ENCODE measurements at regions not wholly inside any gene's neighbourhood (a gene's known extent, or its start where the extent isn't known, plus 50 kb on each side); places are given as distances from the start of the nearest gene placed in this dataset.

DNA sequence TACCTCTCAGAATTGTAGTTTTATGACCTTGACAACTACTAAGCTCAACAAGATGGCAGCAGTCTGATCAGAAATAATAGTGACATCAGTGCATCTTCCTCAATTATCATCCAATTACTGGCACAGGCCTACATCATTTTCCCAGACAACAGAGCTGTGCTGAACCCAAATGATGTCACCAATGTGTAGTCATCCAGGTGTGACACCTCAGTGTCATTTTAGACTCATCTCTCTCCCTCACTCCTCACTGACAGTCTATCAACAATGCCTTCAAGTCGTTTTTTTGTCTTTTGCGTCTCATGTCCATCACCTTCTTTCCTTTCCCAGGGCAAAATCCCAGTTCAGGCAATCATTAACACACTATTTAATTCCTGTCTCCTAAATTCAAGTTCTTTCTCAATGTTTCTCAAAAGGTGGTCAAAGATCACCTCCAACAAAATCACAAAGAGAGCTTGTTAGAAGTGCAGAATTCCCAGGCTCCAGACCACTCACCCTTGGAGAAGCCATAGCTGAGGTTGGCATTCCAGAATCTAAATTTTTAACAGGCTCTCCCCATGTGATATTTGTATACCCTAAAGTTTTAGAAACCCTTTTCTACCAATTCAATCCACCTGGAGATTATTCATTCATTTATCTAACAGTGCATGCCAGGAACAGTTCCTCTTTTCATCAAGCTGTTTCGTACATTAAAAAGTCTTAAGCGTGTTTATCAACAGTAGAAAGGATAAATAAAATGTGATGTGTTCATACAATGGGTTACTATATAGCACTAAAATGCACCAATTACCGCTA is 125.3 kb upstream of the KLF7 start:
- H3K79me2 ChIP-seq (ENCODE audit: insufficient read depth, low read length), result no peaks in the 10 kb centered on the region
- H3K9me3 ChIP-seq (ENCODE audit: control insufficient read depth in 1 of 2, insufficient read depth in 1 of 2, low read depth in 1 of 2, low read length in 2 of 2), result no peaks in the 10 kb centered on the region
- no peak overlapping the region for H3K4me3 ChIP-seq (replicated peaks in 1 of 2; ENCODE audit: low read depth in 1 of 2, low read length in 2 of 2)
- ChIA-PET CTCF (no interaction called here), RAD21 (ENCODE audit: low non-redundant PET in 1 of 2, low total read pairs in 2 of 2, uncharacterized antibody in 2 of 2, unreplicated experiment in 2 of 2) (no interaction called here), POLR2A (no interaction called here)
- no peak overlapping the region for H3K4me2 ChIP-seq (ENCODE audit: low read length)
- TF ChIP-seq RAD21 (IDR thresholded peaks at IDR 0.05; ENCODE audit: low read depth) (no peak), EZH2 (IDR thresholded peaks at IDR 0.05) (no peak), EGR1 (IDR thresholded peaks at IDR 0.05; ENCODE audit: low read depth) (no peak), JUND (IDR thresholded peaks at IDR 0.05) (no peak), TCF7L2 (IDR thresholded peaks at IDR 0.05; ENCODE audit: borderline replicate concordance, extremely low read depth, insufficient read depth, insufficient read length) (no peak), POLR2AphosphoS5 (IDR thresholded peaks at IDR 0.05; ENCODE audit: low read depth, low read length) (no peak), POLR2A (IDR thresholded peaks at IDR 0.05; ENCODE audit: borderline replicate concordance, extremely low read depth, insufficient read depth, insufficient read length) (no peak), SRF (IDR thresholded peaks at IDR 0.05; ENCODE audit: low read depth) (no peak), CBX3 (IDR thresholded peaks at IDR 0.05; ENCODE audit: low read depth) (no peak), CEBPB (IDR thresholded peaks at IDR 0.05; ENCODE audit: low read depth) (no peak), ZNF274 (IDR thresholded peaks at IDR 0.05; ENCODE audit: low read depth, low read length) (no peak), SIN3A (IDR thresholded peaks at IDR 0.05; ENCODE audit: low read depth) (no peak), SP1 (IDR thresholded peaks at IDR 0.05; ENCODE audit: low read depth) (no peak), FOSL1 (IDR thresholded peaks at IDR 0.05; ENCODE audit: low read depth) (no peak)
- TF ChIP-seq, protein P1, sequence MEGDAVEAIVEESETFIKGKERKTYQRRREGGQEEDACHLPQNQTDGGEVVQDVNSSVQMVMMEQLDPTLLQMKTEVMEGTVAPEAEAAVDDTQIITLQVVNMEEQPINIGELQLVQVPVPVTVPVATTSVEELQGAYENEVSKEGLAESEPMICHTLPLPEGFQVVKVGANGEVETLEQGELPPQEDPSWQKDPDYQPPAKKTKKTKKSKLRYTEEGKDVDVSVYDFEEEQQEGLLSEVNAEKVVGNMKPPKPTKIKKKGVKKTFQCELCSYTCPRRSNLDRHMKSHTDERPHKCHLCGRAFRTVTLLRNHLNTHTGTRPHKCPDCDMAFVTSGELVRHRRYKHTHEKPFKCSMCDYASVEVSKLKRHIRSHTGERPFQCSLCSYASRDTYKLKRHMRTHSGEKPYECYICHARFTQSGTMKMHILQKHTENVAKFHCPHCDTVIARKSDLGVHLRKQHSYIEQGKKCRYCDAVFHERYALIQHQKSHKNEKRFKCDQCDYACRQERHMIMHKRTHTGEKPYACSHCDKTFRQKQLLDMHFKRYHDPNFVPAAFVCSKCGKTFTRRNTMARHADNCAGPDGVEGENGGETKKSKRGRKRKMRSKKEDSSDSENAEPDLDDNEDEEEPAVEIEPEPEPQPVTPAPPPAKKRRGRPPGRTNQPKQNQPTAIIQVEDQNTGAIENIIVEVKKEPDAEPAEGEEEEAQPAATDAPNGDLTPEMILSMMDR (IDR thresholded peaks at IDR 0.05 in 2 of 3, conservative IDR thresholded peaks at IDR 0.05 in 1 of 3; ENCODE audit: borderline replicate concordance in 1 of 3, insufficient read depth in 1 of 3, low read depth in 2 of 3, low read length in 2 of 3), result no peak
- TF ChIP-seq, protein P2, sequence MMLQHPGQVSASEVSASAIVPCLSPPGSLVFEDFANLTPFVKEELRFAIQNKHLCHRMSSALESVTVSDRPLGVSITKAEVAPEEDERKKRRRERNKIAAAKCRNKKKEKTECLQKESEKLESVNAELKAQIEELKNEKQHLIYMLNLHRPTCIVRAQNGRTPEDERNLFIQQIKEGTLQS (IDR thresholded peaks at IDR 0.05), result no peak
- TF ChIP-seq, protein P3, sequence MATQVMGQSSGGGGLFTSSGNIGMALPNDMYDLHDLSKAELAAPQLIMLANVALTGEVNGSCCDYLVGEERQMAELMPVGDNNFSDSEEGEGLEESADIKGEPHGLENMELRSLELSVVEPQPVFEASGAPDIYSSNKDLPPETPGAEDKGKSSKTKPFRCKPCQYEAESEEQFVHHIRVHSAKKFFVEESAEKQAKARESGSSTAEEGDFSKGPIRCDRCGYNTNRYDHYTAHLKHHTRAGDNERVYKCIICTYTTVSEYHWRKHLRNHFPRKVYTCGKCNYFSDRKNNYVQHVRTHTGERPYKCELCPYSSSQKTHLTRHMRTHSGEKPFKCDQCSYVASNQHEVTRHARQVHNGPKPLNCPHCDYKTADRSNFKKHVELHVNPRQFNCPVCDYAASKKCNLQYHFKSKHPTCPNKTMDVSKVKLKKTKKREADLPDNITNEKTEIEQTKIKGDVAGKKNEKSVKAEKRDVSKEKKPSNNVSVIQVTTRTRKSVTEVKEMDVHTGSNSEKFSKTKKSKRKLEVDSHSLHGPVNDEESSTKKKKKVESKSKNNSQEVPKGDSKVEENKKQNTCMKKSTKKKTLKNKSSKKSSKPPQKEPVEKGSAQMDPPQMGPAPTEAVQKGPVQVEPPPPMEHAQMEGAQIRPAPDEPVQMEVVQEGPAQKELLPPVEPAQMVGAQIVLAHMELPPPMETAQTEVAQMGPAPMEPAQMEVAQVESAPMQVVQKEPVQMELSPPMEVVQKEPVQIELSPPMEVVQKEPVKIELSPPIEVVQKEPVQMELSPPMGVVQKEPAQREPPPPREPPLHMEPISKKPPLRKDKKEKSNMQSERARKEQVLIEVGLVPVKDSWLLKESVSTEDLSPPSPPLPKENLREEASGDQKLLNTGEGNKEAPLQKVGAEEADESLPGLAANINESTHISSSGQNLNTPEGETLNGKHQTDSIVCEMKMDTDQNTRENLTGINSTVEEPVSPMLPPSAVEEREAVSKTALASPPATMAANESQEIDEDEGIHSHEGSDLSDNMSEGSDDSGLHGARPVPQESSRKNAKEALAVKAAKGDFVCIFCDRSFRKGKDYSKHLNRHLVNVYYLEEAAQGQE (IDR thresholded peaks at IDR 0.05; ENCODE audit: low read depth), result no peak
- TF ChIP-seq, protein P4, sequence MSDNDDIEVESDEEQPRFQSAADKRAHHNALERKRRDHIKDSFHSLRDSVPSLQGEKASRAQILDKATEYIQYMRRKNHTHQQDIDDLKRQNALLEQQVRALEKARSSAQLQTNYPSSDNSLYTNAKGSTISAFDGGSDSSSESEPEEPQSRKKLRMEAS (IDR thresholded peaks at IDR 0.05), result no peak
- TF ChIP-seq, protein P5, sequence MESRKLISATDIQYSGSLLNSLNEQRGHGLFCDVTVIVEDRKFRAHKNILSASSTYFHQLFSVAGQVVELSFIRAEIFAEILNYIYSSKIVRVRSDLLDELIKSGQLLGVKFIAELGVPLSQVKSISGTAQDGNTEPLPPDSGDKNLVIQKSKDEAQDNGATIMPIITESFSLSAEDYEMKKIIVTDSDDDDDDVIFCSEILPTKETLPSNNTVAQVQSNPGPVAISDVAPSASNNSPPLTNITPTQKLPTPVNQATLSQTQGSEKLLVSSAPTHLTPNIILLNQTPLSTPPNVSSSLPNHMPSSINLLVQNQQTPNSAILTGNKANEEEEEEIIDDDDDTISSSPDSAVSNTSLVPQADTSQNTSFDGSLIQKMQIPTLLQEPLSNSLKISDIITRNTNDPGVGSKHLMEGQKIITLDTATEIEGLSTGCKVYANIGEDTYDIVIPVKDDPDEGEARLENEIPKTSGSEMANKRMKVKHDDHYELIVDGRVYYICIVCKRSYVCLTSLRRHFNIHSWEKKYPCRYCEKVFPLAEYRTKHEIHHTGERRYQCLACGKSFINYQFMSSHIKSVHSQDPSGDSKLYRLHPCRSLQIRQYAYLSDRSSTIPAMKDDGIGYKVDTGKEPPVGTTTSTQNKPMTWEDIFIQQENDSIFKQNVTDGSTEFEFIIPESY (IDR thresholded peaks at IDR 0.05; ENCODE audit: extremely low read depth, insufficient replicate concordance, low read length), result no peak
- H2AFZ ChIP-seq (ENCODE audit: low read depth, low read length, poor library complexity, severe bottlenecking), result no peak overlapping the region
- H3K9me2 ChIP-seq (ENCODE audit: insufficient read depth), result no peaks in the 10 kb centered on the region
- no peak overlapping the region for H3K9ac ChIP-seq (ENCODE audit: low read length)
- DNase-seq (ENCODE audit: low read depth, low spot score) (no peak), ATAC-seq (no peak)
- H3K27me3 ChIP-seq (ENCODE audit: insufficient read depth, low read length), result no peaks in the 10 kb centered on the region
- no peaks in the 10 kb centered on the region for H4K20me1 ChIP-seq (ENCODE audit: insufficient read depth)
- intact Hi-C loops (cut with micrococcal nuclease), result no loop called here
- H3K27ac ChIP-seq (ENCODE audit: low read depth, low read length), result no peak overlapping the region
- H3K36me3 ChIP-seq (ENCODE audit: control insufficient read depth in 1 of 2, insufficient read depth in 2 of 2, low read length in 2 of 2), result no peaks in the 10 kb centered on the region
- BruUV-seq (replicated peaks), result no TSS peak
- H3K4me1 ChIP-seq (ENCODE audit: control insufficient read depth in 1 of 2, insufficient read depth in 2 of 2, low read length in 2 of 2), result no peaks in the 10 kb centered on the region
